ENCODE measurements at regions not wholly inside any gene's neighbourhood (a gene's known extent, or its start where the extent isn't known, plus 50 kb on each side); places are given as distances from the start of the nearest gene placed in this dataset.
"Not testable (repeated sequence)": the region's sequence is repeated elsewhere in the genome, so short reads cannot be mapped to it uniquely, and the experiment has no call there.

DNA sequence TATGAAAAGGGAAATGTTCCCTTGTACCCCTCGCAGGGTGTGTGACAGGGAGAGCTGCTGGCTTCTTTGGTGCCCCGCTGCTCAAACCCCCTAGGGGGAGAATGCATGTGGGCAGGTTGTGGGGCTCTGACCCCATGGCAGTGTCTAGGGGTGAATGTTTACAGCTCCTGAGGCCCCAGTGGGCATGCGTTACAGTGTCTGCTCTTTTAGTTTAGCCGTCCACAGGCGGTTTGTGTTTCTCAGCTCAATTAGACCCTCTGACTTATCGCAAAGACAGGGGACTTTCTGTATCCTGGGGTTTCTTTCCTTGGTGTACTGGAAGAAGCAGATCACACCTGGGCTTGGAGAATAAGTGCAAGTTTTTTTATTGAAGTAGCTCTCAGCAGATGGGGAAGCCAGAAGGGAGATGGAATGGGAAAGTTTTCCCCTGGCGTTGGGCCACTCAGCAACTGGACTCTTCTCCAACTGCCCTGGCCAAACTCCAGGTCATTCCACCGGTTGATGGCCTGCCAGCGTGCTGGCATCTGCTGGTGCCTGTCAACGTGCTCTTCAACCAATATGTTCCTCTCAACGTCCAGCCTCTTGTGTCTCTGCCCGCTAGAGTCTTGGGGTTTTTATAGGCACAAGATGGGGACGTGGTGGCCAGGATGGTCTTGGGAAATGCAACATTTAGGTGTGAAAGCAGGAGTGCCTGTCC lies 720.9 kb downstream of the FSCB start:
- in situ Hi-C loops (cut with HindIII; ENCODE audit: low pct_unique_long_range_greater_than_20kb, low sequenced_read_pairs) = no loop called here
- H3K27ac ChIP-seq (ENCODE audit: low read length) = no peak overlapping the region
- BruUV-seq (replicated peaks) = no TSS peak
- no peaks in the 10 kb centered on the region for H3K36me3 ChIP-seq (ENCODE audit: control insufficient read depth, insufficient read depth, low read length)
- POLR2A ChIA-PET = no interaction called here
- no peaks in the 10 kb centered on the region for H3K9me3 ChIP-seq (ENCODE audit: control insufficient read depth, insufficient read depth, low read depth, low read length)
- DNase-seq (ENCODE audit: low read depth, low spot score) (no peak), ATAC-seq (no peak)
- intact Hi-C loops (cut with micrococcal nuclease; ENCODE audit: unreplicated experiment) = no loop called here
- H3K4me1 ChIP-seq (ENCODE audit: control insufficient read depth, insufficient read depth, low read length) = no peaks in the 10 kb centered on the region
- H3K4me3 ChIP-seq (ENCODE audit: low read depth in 2 of 2, low read length in 2 of 2) = no peak overlapping the region
- TF ChIP-seq, protein P1, sequence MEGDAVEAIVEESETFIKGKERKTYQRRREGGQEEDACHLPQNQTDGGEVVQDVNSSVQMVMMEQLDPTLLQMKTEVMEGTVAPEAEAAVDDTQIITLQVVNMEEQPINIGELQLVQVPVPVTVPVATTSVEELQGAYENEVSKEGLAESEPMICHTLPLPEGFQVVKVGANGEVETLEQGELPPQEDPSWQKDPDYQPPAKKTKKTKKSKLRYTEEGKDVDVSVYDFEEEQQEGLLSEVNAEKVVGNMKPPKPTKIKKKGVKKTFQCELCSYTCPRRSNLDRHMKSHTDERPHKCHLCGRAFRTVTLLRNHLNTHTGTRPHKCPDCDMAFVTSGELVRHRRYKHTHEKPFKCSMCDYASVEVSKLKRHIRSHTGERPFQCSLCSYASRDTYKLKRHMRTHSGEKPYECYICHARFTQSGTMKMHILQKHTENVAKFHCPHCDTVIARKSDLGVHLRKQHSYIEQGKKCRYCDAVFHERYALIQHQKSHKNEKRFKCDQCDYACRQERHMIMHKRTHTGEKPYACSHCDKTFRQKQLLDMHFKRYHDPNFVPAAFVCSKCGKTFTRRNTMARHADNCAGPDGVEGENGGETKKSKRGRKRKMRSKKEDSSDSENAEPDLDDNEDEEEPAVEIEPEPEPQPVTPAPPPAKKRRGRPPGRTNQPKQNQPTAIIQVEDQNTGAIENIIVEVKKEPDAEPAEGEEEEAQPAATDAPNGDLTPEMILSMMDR (IDR thresholded peaks at IDR 0.05) = no peak
- TF ChIP-seq POLR2AphosphoS5 (IDR thresholded peaks at IDR 0.05; ENCODE audit: low read depth, low read length) (no peak), SIN3A (IDR thresholded peaks at IDR 0.05; ENCODE audit: borderline replicate concordance, insufficient read depth, low read depth, low read length) (no peak)
- CTCF ChIA-PET = interaction anchor here (0.7 kb wide), 1 partner anchor 107 kb away, joined by 3 read pairs; no protein-coding TSS in a partner anchor
- H3K27me3 ChIP-seq (ENCODE audit: control insufficient read depth, insufficient read depth, low read length) = no peaks in the 10 kb centered on the region

DNA sequence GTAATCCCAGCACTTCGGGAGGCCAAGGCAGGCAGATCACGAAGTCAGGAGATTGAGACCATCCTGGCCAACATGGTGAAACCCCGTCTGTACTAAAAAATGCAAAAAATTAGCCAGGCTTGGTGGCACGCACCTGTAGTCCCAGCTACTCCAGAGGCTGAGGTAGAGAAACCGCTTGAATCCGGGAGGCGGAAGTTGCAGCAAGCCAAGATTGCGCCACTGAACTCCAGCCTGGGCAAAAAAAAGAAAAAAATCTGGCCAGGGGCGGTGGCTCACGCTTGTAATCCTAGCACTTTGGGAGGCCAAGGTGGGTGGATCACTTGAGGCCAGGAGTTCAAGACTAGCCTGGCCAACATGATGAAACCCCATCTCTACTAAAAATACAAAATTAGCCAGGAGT lies 722.7 kb downstream of the FSCB start:
- ATAC-seq; CTCF ChIA-PET; in situ Hi-C loops (cut with HindIII; ENCODE audit: low pct_unique_long_range_greater_than_20kb, low sequenced_read_pairs); H3K4me3 ChIP-seq (ENCODE audit: low read depth in 2 of 2, low read length in 2 of 2); H3K9me3 ChIP-seq (ENCODE audit: control insufficient read depth, insufficient read depth, low read depth, low read length); H3K27me3 ChIP-seq (ENCODE audit: control insufficient read depth, insufficient read depth, low read length); DNase-seq (ENCODE audit: low read depth, low spot score); H3K36me3 ChIP-seq (ENCODE audit: control insufficient read depth, insufficient read depth, low read length); POLR2A ChIA-PET; BruUV-seq (replicated peaks); H3K27ac ChIP-seq (ENCODE audit: low read length); H3K4me1 ChIP-seq (ENCODE audit: control insufficient read depth, insufficient read depth, low read length); intact Hi-C loops (cut with micrococcal nuclease; ENCODE audit: unreplicated experiment): not testable (repeated sequence)

DNA sequence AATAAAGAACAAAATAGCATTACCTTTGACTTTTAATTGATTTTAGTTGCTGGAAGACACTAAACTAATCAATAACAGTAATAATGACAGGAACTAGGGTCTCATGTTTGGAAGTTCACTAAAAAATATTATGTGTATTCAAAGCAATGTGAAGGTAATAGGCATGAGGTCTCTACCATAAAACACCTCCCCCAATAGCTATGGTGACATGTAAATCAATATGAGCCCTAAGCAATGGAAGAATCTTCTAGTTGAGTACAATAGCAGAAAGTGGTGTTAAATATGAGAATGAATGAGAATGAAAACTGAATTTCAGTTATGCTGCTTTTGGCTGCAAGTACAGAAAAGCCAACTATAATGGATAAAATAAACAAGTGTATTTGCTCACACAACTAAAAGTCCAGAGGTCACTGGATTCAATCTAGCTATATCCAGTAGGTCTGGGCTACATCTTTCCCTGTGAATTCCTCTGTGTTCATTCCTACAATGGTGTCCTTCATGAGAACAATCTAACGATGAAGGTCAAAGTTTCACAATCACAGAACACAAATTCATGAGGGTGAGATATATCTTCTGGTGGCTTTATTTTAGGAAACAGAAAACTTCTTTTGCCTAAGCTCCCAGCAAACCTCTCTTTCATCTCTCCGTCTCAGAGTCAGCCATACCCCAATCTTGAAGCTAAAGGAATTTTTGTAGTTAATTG lies 728.0 kb downstream of the FSCB start:
- Histone ChIP-seq H3K27me3 (ENCODE audit: control insufficient read depth, insufficient read depth, low read length) (no peaks in the 10 kb centered on the region), H3K4me3 (ENCODE audit: low read depth in 2 of 2, low read length in 2 of 2) (no peak overlapping the region), H3K9me3 (ENCODE audit: control insufficient read depth, insufficient read depth, low read depth, low read length) (no peaks in the 10 kb centered on the region), H3K27ac (ENCODE audit: low read length) (no peak overlapping the region), H3K4me1 (ENCODE audit: control insufficient read depth, insufficient read depth, low read length) (no peaks in the 10 kb centered on the region), H3K36me3 (ENCODE audit: control insufficient read depth, insufficient read depth, low read length) (no peaks in the 10 kb centered on the region)
- BruUV-seq (replicated peaks) = no TSS peak
- CTCF ChIA-PET = no interaction called here
- intact Hi-C loops (cut with micrococcal nuclease; ENCODE audit: unreplicated experiment) (no loop called here), in situ Hi-C loops (cut with HindIII; ENCODE audit: low pct_unique_long_range_greater_than_20kb, low sequenced_read_pairs) (no loop called here)
- POLR2A ChIA-PET = no interaction called here
- DNase-seq (ENCODE audit: low read depth, low spot score) (no peak), ATAC-seq (no peak)
- TF ChIP-seq, protein P2, sequence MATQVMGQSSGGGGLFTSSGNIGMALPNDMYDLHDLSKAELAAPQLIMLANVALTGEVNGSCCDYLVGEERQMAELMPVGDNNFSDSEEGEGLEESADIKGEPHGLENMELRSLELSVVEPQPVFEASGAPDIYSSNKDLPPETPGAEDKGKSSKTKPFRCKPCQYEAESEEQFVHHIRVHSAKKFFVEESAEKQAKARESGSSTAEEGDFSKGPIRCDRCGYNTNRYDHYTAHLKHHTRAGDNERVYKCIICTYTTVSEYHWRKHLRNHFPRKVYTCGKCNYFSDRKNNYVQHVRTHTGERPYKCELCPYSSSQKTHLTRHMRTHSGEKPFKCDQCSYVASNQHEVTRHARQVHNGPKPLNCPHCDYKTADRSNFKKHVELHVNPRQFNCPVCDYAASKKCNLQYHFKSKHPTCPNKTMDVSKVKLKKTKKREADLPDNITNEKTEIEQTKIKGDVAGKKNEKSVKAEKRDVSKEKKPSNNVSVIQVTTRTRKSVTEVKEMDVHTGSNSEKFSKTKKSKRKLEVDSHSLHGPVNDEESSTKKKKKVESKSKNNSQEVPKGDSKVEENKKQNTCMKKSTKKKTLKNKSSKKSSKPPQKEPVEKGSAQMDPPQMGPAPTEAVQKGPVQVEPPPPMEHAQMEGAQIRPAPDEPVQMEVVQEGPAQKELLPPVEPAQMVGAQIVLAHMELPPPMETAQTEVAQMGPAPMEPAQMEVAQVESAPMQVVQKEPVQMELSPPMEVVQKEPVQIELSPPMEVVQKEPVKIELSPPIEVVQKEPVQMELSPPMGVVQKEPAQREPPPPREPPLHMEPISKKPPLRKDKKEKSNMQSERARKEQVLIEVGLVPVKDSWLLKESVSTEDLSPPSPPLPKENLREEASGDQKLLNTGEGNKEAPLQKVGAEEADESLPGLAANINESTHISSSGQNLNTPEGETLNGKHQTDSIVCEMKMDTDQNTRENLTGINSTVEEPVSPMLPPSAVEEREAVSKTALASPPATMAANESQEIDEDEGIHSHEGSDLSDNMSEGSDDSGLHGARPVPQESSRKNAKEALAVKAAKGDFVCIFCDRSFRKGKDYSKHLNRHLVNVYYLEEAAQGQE (IDR thresholded peaks at IDR 0.05; ENCODE audit: insufficient read depth in 1 of 2, low read depth in 2 of 2, low read length in 1 of 2) = no peak
- no peak for TF ChIP-seq POLR2AphosphoS5 (IDR thresholded peaks at IDR 0.05; ENCODE audit: low read depth, low read length)
- no peak for TF ChIP-seq TCF7L2 (IDR thresholded peaks at IDR 0.05; ENCODE audit: low read depth, low read length)
- no peak for TF ChIP-seq SIN3A (IDR thresholded peaks at IDR 0.05; ENCODE audit: borderline replicate concordance, insufficient read depth, low read depth, low read length)
- TF ChIP-seq, protein P1 (IDR thresholded peaks at IDR 0.05) = no peak

All from Panc1 (cell line).